PC-9 (cell line): ENCODE measurements at regions not wholly inside any gene's neighbourhood (a gene's known extent, or its start where the extent isn't known, plus 50 kb on each side); places are given as distances from the start of the nearest gene placed in this dataset.

ENCODE experiments used
- BruUV-seq: library from RNA; stranded (reverse); fragments of 400-500 nt; replicated peaks from 2 replicates; lab custom pipeline; 2021; lab: Mats Ljungman, UMichigan
- CTCF ChIA-PET: fragments of 300-600 bp; sonication (Branson Sonifier 250); formaldehyde crosslinking; loops from one replicate; lab custom pipeline; 2022; ENCODE audit warnings: antibody characterized with exemption; lab: Charles Lee
- POLR2A ChIA-PET: fragments of 300-600 bp; sonication (Branson Sonifier 250); formaldehyde crosslinking; loops from one replicate; lab custom pipeline; 2022; ENCODE audit warnings: antibody characterized with exemption; ENCODE audit not compliant: unreplicated experiment; lab: Charles Lee
- DNase-seq, 2 experiments: peaks; one replicate each; pipeline versions ENCODE4 v3.0.0 to v3.0.0-alpha.2; 2015 to 2022; ENCODE audit warnings: mixed read lengths in 1 of 2
- H2AFZ ChIP-seq: fragments of 200-600 bp; sonication (generic); 2 replicates; pipeline ENCODE4 v1.8.1; 2017; ENCODE audit warnings: antibody characterized with exemption
- H3F3A ChIP-seq: fragments of 200-600 bp; sonication (generic); 2 replicates; pipeline ENCODE4 v1.8.1; 2017; ENCODE audit warnings: antibody characterized with exemption, mild to moderate bottlenecking, low read depth; ENCODE audit not compliant: insufficient read depth
- H3K27ac ChIP-seq: fragments of 200-600 bp; sonication (generic); 2 replicates; pipeline ENCODE4 v1.6.1; 2016; ENCODE audit warnings: mixed run types
- H3K27me3 ChIP-seq: fragments of 200-600 bp; sonication (generic); 2 replicates; pipeline ENCODE4 v1.6.1; 2016; ENCODE audit warnings: low read depth, mixed run types; ENCODE audit not compliant: insufficient read depth
- H3K36me3 ChIP-seq: fragments of 200-600 bp; sonication (generic); 2 replicates; pipeline ENCODE4 v1.6.1; 2016; ENCODE audit warnings: low read depth, mixed run types
- H3K4me1 ChIP-seq: fragments of 200-600 bp; sonication (generic); replicated peaks from 2 replicates; pipeline ENCODE4 v1.6.1; 2016; ENCODE audit warnings: mixed run types; ENCODE audit not compliant: insufficient read depth
- H3K4me2 ChIP-seq: fragments of 200-600 bp; sonication (generic); 2 replicates; pipeline ENCODE4 v1.6.1; 2017; ENCODE audit warnings: mixed run types
- H3K4me3 ChIP-seq: fragments of 200-600 bp; sonication (generic); 2 replicates; pipeline ENCODE4 v1.6.1; 2016; ENCODE audit warnings: mixed run types
- H3K79me2 ChIP-seq: fragments of 200-600 bp; sonication (generic); 2 replicates; pipeline ENCODE4 v1.6.1; 2017; ENCODE audit warnings: low read depth, mixed run types
- H3K9me2 ChIP-seq: fragments of 200-600 bp; sonication (generic); 2 replicates; pipeline ENCODE4 v1.8.1; 2017; ENCODE audit warnings: mild to moderate bottlenecking; ENCODE audit not compliant: insufficient read depth
- H3K9me3 ChIP-seq: fragments of 200-600 bp; sonication (generic); 2 replicates; pipeline ENCODE4 v1.8.1; 2016; ENCODE audit warnings: low read depth; ENCODE audit not compliant: insufficient read depth
- H4K20me1 ChIP-seq: fragments of 200-600 bp; sonication (generic); 2 replicates; pipeline ENCODE4 v1.8.1; 2017; ENCODE audit not compliant: insufficient read depth
- EZH2 ChIP-seq: fragments of 200-600 bp; sonication (generic); IDR thresholded peaks from 2 replicates; pipeline ENCODE4 v1.8.0; 2017; ENCODE audit warnings: antibody characterized with exemption, low read depth
- intact Hi-C: fragments of 100-400 bp; cut with micrococcal nuclease; formaldehyde crosslinking; loops from one replicate; pipeline ENCODE4 v1.10.0; 2022; ENCODE audit not compliant: unreplicated experiment
- TF ChIP-seq, protein P1 (sequence below): fragments of 200-600 bp; sonication (generic); conservative IDR thresholded peaks from 2 replicates; pipeline ENCODE4 v1.6.1; 2017; ENCODE audit warnings: mixed run types, antibody characterized with exemption, mild to moderate bottlenecking, moderate library complexity

DNA sequence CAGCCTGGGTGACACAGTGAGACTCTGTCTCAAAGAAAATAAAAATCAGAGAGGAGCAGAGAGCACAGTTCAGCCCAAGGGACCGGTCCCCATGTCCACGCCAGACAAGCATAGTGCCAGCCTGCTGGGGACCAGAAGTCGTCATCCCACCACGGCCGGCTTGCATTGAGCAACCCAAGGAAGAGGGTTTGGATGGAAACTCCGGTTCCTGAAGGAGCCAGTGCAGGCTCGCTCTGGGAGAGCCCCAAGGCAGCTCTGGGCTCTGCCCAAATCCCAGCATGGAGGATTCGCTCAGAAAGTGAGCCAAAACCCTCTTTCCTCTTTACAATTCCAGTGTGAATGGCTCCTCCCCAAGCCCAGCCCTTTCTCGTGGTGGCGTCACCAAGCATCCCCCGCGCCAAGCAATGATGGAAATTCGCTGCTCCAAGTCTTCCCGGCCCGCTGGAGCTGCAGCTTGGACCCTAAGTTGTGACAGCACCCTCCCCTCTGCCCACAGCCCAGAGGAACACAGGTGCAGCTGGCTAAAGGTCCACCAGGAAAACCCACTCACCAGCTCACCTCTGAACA lies 64.1 kb upstream of the SLC25A33 start:
- no peak overlapping the region for H3K27ac ChIP-seq
- no peak overlapping the region for H3K4me2 ChIP-seq
- intact Hi-C loops: no loop called here

DNA sequence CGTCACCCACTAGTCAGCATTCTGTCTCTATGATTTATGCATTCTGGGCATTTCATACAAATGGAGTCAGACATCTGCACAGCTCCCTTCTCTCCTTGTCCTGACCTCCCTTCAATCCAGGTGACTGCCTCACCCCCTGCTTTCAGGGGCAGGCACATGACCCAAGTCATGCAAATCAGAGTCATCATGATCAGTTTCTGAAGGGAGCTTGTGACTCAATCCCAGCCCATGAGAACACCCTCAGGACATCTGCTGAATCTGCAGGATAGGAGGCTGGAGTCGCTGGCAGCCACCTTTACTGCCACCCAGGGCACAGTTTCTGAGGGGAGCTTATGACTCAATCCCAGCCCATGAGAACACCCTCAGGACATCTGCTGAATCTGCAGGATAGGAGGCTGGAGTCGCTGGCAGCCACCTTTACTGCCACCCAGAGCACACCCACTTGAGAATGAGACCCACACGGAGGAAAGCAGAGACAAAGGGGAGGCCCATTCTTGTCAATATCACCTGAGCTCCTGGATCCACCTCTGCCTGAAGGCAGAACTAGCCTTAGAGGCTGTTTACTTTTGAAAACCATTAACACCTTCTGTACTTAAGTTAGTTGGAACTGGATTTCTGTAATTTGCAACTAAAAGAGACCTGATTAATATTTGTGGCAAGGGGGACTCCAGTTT lies 62.3 kb upstream of the SLC25A33 start:
- Histone ChIP-seq H3K27ac (peak overlapping the region; percentile 56), H3K4me2 (peak overlapping the region; percentile 42; the same call in 1 of the 2 replicates), H4K20me1 (no peaks in the 10 kb centered on the region), H3K4me3 (no peak overlapping the region), H3K4me1 (peaks cover 15% of the 10 kb centered on the region; the same call in 1 of the 2 replicates), H3K79me2 (no peaks in the 10 kb centered on the region), H3K27me3 (no peaks in the 10 kb centered on the region), H2AFZ (no peak overlapping the region), H3K36me3 (no peaks in the 10 kb centered on the region), H3F3A (peaks cover 16% of the 10 kb centered on the region), H3K9me3 (no peaks in the 10 kb centered on the region), H3K9me2 (no peaks in the 10 kb centered on the region)
- ChIA-PET CTCF (interaction anchor here (0.6 to 0.7 kb wide), 2 partner anchors 140 to 228 kb away, joined by 3 to 4 read pairs; no protein-coding TSS in a partner anchor), POLR2A (interaction anchor here (0.6 kb wide), 1 partner anchor 708 kb away, joined by 42 read pairs; no protein-coding TSS in a partner anchor)
- peak; percentile 40 to 81 for DNase-seq
- intact Hi-C loops: no loop called here
- TF ChIP-seq, protein P1, sequence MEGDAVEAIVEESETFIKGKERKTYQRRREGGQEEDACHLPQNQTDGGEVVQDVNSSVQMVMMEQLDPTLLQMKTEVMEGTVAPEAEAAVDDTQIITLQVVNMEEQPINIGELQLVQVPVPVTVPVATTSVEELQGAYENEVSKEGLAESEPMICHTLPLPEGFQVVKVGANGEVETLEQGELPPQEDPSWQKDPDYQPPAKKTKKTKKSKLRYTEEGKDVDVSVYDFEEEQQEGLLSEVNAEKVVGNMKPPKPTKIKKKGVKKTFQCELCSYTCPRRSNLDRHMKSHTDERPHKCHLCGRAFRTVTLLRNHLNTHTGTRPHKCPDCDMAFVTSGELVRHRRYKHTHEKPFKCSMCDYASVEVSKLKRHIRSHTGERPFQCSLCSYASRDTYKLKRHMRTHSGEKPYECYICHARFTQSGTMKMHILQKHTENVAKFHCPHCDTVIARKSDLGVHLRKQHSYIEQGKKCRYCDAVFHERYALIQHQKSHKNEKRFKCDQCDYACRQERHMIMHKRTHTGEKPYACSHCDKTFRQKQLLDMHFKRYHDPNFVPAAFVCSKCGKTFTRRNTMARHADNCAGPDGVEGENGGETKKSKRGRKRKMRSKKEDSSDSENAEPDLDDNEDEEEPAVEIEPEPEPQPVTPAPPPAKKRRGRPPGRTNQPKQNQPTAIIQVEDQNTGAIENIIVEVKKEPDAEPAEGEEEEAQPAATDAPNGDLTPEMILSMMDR: no peak
- TF ChIP-seq EZH2: no peak
- no TSS peak for BruUV-seq

More for the DNA sequence above, 64.1 kb upstream of the SLC25A33 start:
- H4K20me1 ChIP-seq: no peaks in the 10 kb centered on the region
- H3F3A ChIP-seq: peaks cover 16% of the 10 kb centered on the region
- DNase-seq: no peak
- H3K36me3 ChIP-seq: no peaks in the 10 kb centered on the region
- no peak for TF ChIP-seq EZH2
- TF ChIP-seq, protein P1: no peak
- CTCF ChIA-PET: interaction anchor here (0.5 to 0.9 kb wide), 2 partner anchors 32 to 61 kb away, joined by 3 to 5 read pairs; no protein-coding TSS in a partner anchor
- BruUV-seq: no TSS peak
- H3K9me3 ChIP-seq: no peaks in the 10 kb centered on the region
- no peaks in the 10 kb centered on the region for H3K27me3 ChIP-seq
- no peak overlapping the region for H2AFZ ChIP-seq
- H3K4me3 ChIP-seq: no peak overlapping the region
- peaks cover 15% of the 10 kb centered on the region; the same call in 1 of the 2 replicates for H3K4me1 ChIP-seq
- H3K79me2 ChIP-seq: no peaks in the 10 kb centered on the region
- H3K9me2 ChIP-seq: no peaks in the 10 kb centered on the region
- POLR2A ChIA-PET: no interaction called here

DNA sequence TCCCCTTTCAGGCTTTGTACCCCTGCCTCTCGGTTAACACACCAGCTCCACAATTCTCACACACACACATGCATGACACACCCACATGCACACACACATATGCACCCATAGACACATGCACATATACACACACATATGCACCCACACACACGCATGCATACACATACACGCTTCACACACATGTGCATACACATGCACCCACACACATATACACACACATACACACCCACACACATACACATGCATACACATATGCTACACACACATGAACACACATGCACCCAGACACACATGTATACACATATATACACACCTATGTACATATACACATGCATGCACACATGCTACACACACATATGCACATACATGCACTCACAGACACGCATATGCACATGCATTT lies 61.7 kb upstream of the SLC25A33 start:
- H3K36me3 ChIP-seq: no peaks in the 10 kb centered on the region
- no TSS peak for BruUV-seq
- ChIA-PET POLR2A (interaction anchor here (0.6 kb wide), 1 partner anchor 707 kb away, joined by 42 read pairs; no protein-coding TSS in a partner anchor), CTCF (no interaction called here)
- H2AFZ ChIP-seq: no peak overlapping the region
- peak overlapping the region; percentile 56; the same call in 1 of the 2 replicates for H3K27ac ChIP-seq
- H3K27me3 ChIP-seq: no peaks in the 10 kb centered on the region
- no peak for DNase-seq
- no peak overlapping the region for H3K4me3 ChIP-seq
- intact Hi-C loops: no loop called here
- H3K4me1 ChIP-seq: peaks cover 15% of the 10 kb centered on the region; the same call in 1 of the 2 replicates
- no peaks in the 10 kb centered on the region for H3K9me3 ChIP-seq
- TF ChIP-seq, protein P1: no peak
- TF ChIP-seq EZH2: no peak
- no peaks in the 10 kb centered on the region for H4K20me1 ChIP-seq
- peak overlapping the region; percentile 42; the same call in 1 of the 2 replicates for H3K4me2 ChIP-seq
- no peaks in the 10 kb centered on the region for H3K79me2 ChIP-seq
- H3K9me2 ChIP-seq: no peaks in the 10 kb centered on the region
- peaks cover 14% of the 10 kb centered on the region for H3F3A ChIP-seq
